HG02981 (cell line): ENCODE measurements at regions not wholly inside any gene's neighbourhood (a gene's known extent, or its start where the extent isn't known, plus 50 kb on each side); places are given as distances from the start of the nearest gene placed in this dataset.
"Not testable (repeated sequence)": the region's sequence is repeated elsewhere in the genome, so short reads cannot be mapped to it uniquely, and the experiment has no call there.

ENCODE experiments used
- ATAC-seq: cut with Tn5 transposase; IDR thresholded peaks from one replicate; pipeline ENCODE4 v1.9.1; 2021; ENCODE audit warnings: mild to moderate bottlenecking, moderate library complexity; ENCODE audit not compliant: unreplicated experiment

GRCh38 chr4:53959343-53960120 is 104.9 kb downstream of the CHIC2 start:
- ATAC-seq, result no peak

GRCh38 chr4:53956454-53956853 is 108.0 kb downstream of the CHIC2 start:
- no peak for ATAC-seq

GRCh38 chr4:53956053-53956452 is 108.4 kb downstream of the CHIC2 start:
- ATAC-seq, result no peak

GRCh38 chr4:53951414-53951813 is 113.0 kb downstream of the CHIC2 start:
- ATAC-seq, result no peak

GRCh38 chr4:53943345-53944085 is 120.9 kb downstream of the CHIC2 start:
- ATAC-seq, result no peak

GRCh38 chr4:53942712-53943111 is 121.7 kb downstream of the CHIC2 start:
- ATAC-seq, result no peak

- no peak for ATAC-seq
Measured at GRCh38 chr4:53941331-53941730, 123.1 kb downstream of the CHIC2 start.

GRCh38 chr4:53939892-53940291 is 124.5 kb downstream of the CHIC2 start:
- not testable (repeated sequence) for ATAC-seq

- ATAC-seq, result no peak
Measured at GRCh38 chr4:53937918-53938317, 126.5 kb downstream of the CHIC2 start.

- ATAC-seq, result no peak
Measured at GRCh38 chr4:53937327-53937726, 127.1 kb downstream of the CHIC2 start.

GRCh38 chr4:53935780-53936179 is 128.6 kb downstream of the CHIC2 start:
- ATAC-seq, result no peak

GRCh38 chr4:53932796-53933610 is 131.4 kb downstream of the CHIC2 start:
- no peak for ATAC-seq

- ATAC-seq, result no peak
Measured at GRCh38 chr4:53931461-53931961, 132.9 kb downstream of the CHIC2 start.

GRCh38 chr4:53929955-53930798 is 134.2 kb downstream of the CHIC2 start:
- no peak for ATAC-seq

- no peak for ATAC-seq
Measured at GRCh38 chr4:53929311-53929710, 135.1 kb downstream of the CHIC2 start.

- no peak for ATAC-seq
Measured at GRCh38 chr4:53928825-53929224, 135.6 kb downstream of the CHIC2 start.

- no peak for ATAC-seq
Measured at GRCh38 chr4:53925050-53925605, 139.3 kb downstream of the CHIC2 start.

- ATAC-seq, result no peak
Measured at GRCh38 chr4:53924333-53925049, 139.9 kb downstream of the CHIC2 start.

- ATAC-seq, result no peak
Measured at GRCh38 chr4:53923921-53924320, 140.5 kb downstream of the CHIC2 start.
